Middle frontal gyrus (tissue), 1 donor: ENCODE measurements at regions not wholly inside any gene's neighbourhood (a gene's known extent, or its start where the extent isn't known, plus 50 kb on each side); places are given as distances from the start of the nearest gene placed in this dataset.

Source experiments
- DNase-seq: peaks from one replicate; pipeline ENCODE4 v3.0.0-alpha.2; 2015; ENCODE audit warnings: low spot score; ENCODE audit errors: extremely low spot score

GRCh38 chr3:130839813-130840212 is 54.1 kb upstream of the ATP2C1 start:
- no peak for DNase-seq

GRCh38 chr3:130841357-130841756 is 52.5 kb upstream of the ATP2C1 start:
- DNase-seq: no peak

GRCh38 chr3:130843441-130843840 is 50.4 kb upstream of the ATP2C1 start:
- DNase-seq: no peak
